Activated naive CD8-positive, alpha-beta T cell treated with anti-CD3 and anti-CD28 coated beads for 36 hours (primary cell): ENCODE measurements at regions not wholly inside any gene's neighbourhood (a gene's known extent, or its start where the extent isn't known, plus 50 kb on each side); places are given as distances from the start of the nearest gene placed in this dataset.
"Not testable (repeated sequence)": the region's sequence is repeated elsewhere in the genome, so short reads cannot be mapped to it uniquely, and the experiment has no call there.

Experiments used
- DNase-seq: peaks from one replicate; pipeline ENCODE4 v3.0.0; 2021
- H3K27ac Mint-ChIP-seq: one replicate; pipeline ENCODE4 v1.8.0; 2022; ENCODE audit warnings: mild to moderate bottlenecking, moderate library complexity, mixed read lengths
- H3K27me3 Mint-ChIP-seq: one replicate; pipeline ENCODE4 v1.8.0; 2022; ENCODE audit warnings: mild to moderate bottlenecking, mixed read lengths
- H3K36me3 Mint-ChIP-seq: one replicate; pipeline ENCODE4 v1.8.0; 2021; ENCODE audit warnings: mild to moderate bottlenecking, mixed read lengths
- H3K4me1 Mint-ChIP-seq: one replicate; pipeline ENCODE4 v1.8.0; 2021; ENCODE audit warnings: mixed read lengths
- H3K4me3 Mint-ChIP-seq: one replicate; pipeline ENCODE4 v1.8.0; 2022; ENCODE audit warnings: mild to moderate bottlenecking, moderate library complexity, mixed read lengths
- H3K9me3 Mint-ChIP-seq: one replicate; pipeline ENCODE4 v1.8.0; 2022; ENCODE audit warnings: mixed read lengths

GRCh38 chr7:69217516-69218350 is 380.5 kb upstream of the AUTS2 start:
- H3K9me3 Mint-ChIP-seq: peaks cover 1% of the 10 kb centered on the region
- H3K36me3 Mint-ChIP-seq: no peaks in the 10 kb centered on the region
- DNase-seq: no peak
- H3K27ac Mint-ChIP-seq: no peak overlapping the region
- H3K27me3 Mint-ChIP-seq: no peaks in the 10 kb centered on the region
- no peaks in the 10 kb centered on the region for H3K4me1 Mint-ChIP-seq
- H3K4me3 Mint-ChIP-seq: no peak overlapping the region

DNA sequence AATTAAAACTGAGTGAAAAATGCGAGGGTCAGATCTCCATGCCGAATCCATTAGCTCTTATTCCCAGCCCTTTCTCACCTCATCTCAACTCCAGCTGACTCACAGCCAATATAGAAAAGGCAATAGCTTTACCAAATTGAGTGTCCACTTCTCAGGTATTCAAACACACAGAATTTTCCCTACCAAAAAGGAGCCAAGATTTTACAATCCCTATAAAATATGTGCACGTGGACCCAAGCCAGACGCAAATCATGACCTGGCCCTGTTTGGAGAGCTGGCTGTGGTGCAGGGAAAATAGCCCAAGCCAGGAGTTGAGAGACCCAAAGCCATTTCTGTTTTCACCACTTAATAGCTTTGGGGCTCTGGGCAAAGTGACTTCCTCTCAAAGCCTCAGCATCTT is 379.7 kb upstream of the AUTS2 start:
- Mint-ChIP-seq H3K9me3 (peaks cover 1% of the 10 kb centered on the region), H3K36me3 (no peaks in the 10 kb centered on the region), H3K4me3 (no peak overlapping the region), H3K27me3 (no peaks in the 10 kb centered on the region), H3K27ac (no peak overlapping the region), H3K4me1 (no peaks in the 10 kb centered on the region)
- DNase-seq: no peak

GRCh38 chr7:69219381-69219780 is 378.9 kb upstream of the AUTS2 start:
- H3K4me3 Mint-ChIP-seq: no peak overlapping the region
- DNase-seq: no peak
- peaks cover 3% of the 10 kb centered on the region for H3K9me3 Mint-ChIP-seq
- H3K27ac Mint-ChIP-seq: no peak overlapping the region
- H3K4me1 Mint-ChIP-seq: no peaks in the 10 kb centered on the region
- H3K27me3 Mint-ChIP-seq: no peaks in the 10 kb centered on the region
- H3K36me3 Mint-ChIP-seq: no peaks in the 10 kb centered on the region

DNA sequence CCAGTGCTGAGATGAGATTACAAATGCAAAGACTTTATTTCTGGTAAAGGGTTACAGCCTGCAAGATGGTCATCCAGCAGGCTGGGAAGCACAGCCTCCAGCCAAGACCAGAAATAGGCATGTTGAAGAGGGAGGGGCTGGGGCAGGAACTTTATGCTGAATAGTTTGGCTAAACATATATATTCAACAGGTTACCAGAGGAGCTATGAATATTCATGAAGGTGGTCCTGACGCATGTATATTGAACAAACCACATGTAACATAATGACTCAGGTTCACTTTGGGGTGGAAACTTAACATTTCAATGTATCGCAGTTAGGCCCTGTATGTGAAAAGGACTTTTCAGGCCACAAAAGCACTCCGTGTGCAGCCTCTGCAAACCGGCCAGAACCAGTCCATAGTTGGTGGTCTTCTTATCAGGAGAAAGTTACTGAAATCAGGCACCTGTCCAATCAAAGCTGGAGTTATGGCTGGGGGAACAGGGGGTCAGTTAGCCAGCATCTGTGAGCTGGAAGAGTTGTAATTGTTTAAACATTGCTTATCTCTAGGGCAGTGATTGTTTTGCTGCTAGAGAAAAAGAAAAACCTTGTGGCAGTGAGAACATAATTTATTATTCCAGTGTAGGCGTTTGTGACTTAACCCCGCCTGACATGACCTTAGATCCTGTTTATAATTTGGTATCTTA is 372.9 kb upstream of the AUTS2 start:
- H3K4me1 Mint-ChIP-seq: no peaks in the 10 kb centered on the region
- H3K36me3 Mint-ChIP-seq: no peaks in the 10 kb centered on the region
- no peak for DNase-seq
- H3K9me3 Mint-ChIP-seq: peaks cover 3% of the 10 kb centered on the region
- no peak overlapping the region for H3K4me3 Mint-ChIP-seq
- peaks cover 5% of the 10 kb centered on the region for H3K27me3 Mint-ChIP-seq
- no peak overlapping the region for H3K27ac Mint-ChIP-seq

GRCh38 chr7:69228212-69228811 is 370.0 kb upstream of the AUTS2 start:
- Mint-ChIP-seq H3K27ac (no peak overlapping the region), H3K36me3 (no peaks in the 10 kb centered on the region), H3K4me1 (no peaks in the 10 kb centered on the region), H3K4me3 (no peak overlapping the region), H3K9me3 (peaks cover 2% of the 10 kb centered on the region), H3K27me3 (peaks cover 11% of the 10 kb centered on the region)
- DNase-seq: no peak

GRCh38 chr7:69232445-69233376 is 365.6 kb upstream of the AUTS2 start:
- peaks cover 16% of the 10 kb centered on the region for H3K27me3 Mint-ChIP-seq

DNA sequence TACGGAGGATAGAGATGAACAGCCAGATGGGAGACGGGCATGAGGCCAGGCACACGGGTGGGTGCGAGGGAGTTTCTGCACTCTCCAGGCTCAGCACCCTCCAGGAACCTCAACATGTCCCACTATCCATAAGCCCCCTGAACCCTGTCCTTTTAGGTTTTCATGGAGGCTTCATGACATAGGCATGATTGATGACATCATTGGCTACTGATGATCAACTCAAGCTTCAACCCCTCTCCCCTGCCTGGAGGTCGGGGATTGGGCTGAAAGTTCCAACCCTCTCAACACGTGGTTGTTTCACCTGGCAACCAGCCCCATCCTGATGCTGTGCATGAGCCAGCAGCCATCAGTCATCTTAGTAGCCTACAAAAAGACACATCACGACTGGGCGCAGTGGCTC is 360.7 kb upstream of the AUTS2 start:
- Mint-ChIP-seq H3K9me3 (no peaks in the 10 kb centered on the region), H3K4me1 (no peaks in the 10 kb centered on the region), H3K27ac (no peak overlapping the region), H3K4me3 (no peak overlapping the region), H3K27me3 (peaks cover 11% of the 10 kb centered on the region), H3K36me3 (no peaks in the 10 kb centered on the region)
- no peak for DNase-seq

More at GRCh38 chr7:69232445-69233376, 365.6 kb upstream of the AUTS2 start:
- no peaks in the 10 kb centered on the region for H3K4me1 Mint-ChIP-seq
- no peak for DNase-seq
- H3K9me3 Mint-ChIP-seq: no peaks in the 10 kb centered on the region
- no peaks in the 10 kb centered on the region for H3K36me3 Mint-ChIP-seq
- no peak overlapping the region for H3K27ac Mint-ChIP-seq
- no peak overlapping the region for H3K4me3 Mint-ChIP-seq

GRCh38 chr7:69243016-69243415 is 355.3 kb upstream of the AUTS2 start:
- Mint-ChIP-seq H3K9me3 (no peaks in the 10 kb centered on the region), H3K27me3 (peaks cover 7% of the 10 kb centered on the region), H3K27ac (no peak overlapping the region), H3K4me3 (no peak overlapping the region), H3K4me1 (no peaks in the 10 kb centered on the region), H3K36me3 (no peaks in the 10 kb centered on the region)
- no peak for DNase-seq

DNA sequence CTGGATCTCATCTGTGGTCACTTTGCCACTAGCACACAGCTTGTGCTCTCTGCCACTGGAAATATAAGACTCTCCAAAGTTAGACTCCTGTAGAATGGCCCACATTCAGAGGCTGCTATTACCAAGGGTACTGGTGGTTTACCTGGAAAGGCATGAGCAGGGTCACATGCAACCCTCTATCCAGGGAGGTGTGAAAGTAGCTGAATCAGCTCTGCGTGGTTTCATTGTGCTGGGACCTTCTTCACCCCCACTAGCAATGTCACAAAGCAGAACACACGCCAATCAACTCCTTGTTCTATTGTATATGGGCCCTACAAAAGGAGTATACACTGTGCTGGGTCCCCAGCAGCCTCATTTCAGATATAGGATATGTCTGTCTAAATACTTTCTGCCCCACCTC is 353.6 kb upstream of the AUTS2 start:
- no peak overlapping the region for H3K27ac Mint-ChIP-seq
- DNase-seq: no peak
- H3K4me1 Mint-ChIP-seq: no peaks in the 10 kb centered on the region
- H3K36me3 Mint-ChIP-seq: no peaks in the 10 kb centered on the region
- H3K9me3 Mint-ChIP-seq: no peaks in the 10 kb centered on the region
- H3K27me3 Mint-ChIP-seq: peaks cover 7% of the 10 kb centered on the region
- H3K4me3 Mint-ChIP-seq: no peak overlapping the region

DNA sequence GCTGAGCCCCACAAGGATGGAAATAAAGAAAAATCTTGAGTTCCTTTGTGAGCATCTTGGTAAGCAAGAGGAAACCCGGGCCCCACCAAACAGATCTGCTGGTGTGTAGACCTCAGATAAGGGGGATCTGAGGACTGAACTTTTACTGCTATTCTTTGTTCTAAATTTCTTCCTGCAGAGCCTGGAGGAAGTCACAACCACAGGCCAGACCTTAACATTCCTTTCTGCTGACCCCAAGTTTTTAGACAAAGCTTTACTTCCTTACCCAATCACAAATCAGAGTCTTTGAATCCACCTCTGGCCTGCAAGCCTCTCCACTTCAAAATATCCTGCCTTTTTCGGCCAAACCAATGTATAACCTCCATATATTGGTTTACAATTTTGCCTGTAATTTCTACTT is 352.6 kb upstream of the AUTS2 start:
- H3K4me1 Mint-ChIP-seq: no peaks in the 10 kb centered on the region
- H3K9me3 Mint-ChIP-seq: no peaks in the 10 kb centered on the region
- H3K36me3 Mint-ChIP-seq: no peaks in the 10 kb centered on the region
- H3K4me3 Mint-ChIP-seq: no peak overlapping the region
- H3K27me3 Mint-ChIP-seq: peaks cover 8% of the 10 kb centered on the region
- DNase-seq: no peak
- no peak overlapping the region for H3K27ac Mint-ChIP-seq

DNA sequence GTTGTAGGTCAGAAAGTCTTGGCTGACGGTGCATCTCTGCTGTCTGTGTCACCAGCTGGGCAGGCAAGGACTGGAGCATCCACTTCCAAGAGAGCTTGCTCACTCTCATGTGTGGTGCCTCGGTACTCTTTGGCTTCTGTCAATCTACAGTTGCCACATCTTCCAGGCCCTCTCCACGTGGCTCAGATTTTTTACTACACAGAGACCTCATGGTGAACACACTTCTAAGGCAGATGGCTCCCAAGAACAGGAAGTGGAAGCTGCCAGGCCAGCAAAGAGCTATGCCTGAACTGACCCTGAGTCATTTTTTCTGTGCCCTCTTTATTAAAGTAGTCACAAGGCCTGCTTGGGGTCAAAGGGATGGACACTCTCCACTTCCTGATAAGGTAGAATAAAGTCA is 351.5 kb upstream of the AUTS2 start:
- DNase-seq: no peak
- Mint-ChIP-seq H3K27ac (no peak overlapping the region), H3K36me3 (no peaks in the 10 kb centered on the region), H3K4me3 (no peak overlapping the region), H3K27me3 (peaks cover 13% of the 10 kb centered on the region), H3K9me3 (peaks cover 2% of the 10 kb centered on the region), H3K4me1 (no peaks in the 10 kb centered on the region)

DNA sequence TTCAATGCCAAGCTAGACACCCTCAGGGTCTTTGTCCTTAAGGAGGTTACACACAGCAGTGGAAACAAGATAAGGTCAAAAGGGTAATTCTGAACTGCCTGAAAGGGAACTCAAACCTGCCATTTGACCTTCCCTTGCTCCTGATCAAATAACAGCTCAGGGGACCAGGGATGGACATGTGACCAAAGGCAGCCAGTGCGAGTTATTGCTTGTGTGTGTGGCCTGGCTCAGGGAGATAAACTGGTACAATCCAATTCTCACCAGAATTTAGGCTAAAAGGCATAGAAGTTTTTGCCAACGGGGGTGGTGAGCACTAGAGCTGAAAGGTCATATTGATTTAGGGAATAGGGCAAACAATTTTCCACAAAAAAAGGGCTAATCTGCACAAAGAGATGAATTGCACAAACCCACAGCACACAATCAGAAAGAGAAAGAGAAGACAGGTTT is 349.9 kb upstream of the AUTS2 start:
- not testable (repeated sequence) for H3K4me1 Mint-ChIP-seq, H3K36me3 Mint-ChIP-seq, H3K27ac Mint-ChIP-seq, H3K9me3 Mint-ChIP-seq, DNase-seq, H3K4me3 Mint-ChIP-seq
- H3K27me3 Mint-ChIP-seq: peaks cover 13% of the 10 kb centered on the region

GRCh38 chr7:69250958-69251357 is 347.3 kb upstream of the AUTS2 start:
- Mint-ChIP-seq H3K36me3 (no peaks in the 10 kb centered on the region), H3K27ac (no peak overlapping the region), H3K27me3 (peaks cover 13% of the 10 kb centered on the region), H3K4me3 (no peak overlapping the region), H3K9me3 (peaks cover 2% of the 10 kb centered on the region), H3K4me1 (no peaks in the 10 kb centered on the region)
- no peak for DNase-seq

DNA sequence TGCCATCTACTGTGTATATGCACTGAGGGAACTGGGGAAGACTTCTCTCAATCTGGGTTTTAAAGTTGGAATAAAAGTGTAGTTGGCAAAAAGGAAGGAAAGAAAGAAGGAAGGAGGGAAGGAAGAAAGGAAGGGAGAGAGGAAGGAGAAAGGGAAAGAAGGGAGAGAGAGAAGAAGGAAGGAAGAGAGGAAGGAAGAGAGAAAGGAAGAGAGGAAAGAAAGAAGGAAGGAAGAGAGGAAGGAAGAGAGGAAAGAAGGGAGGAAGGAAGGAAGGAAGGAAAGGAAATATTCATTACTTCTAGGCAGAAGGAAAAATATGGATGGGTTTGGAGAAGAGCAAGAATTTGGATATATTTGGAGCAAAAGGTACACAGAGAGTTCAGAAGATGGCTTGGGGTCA is 343.6 kb upstream of the AUTS2 start:
- no peak overlapping the region for H3K27ac Mint-ChIP-seq
- no peaks in the 10 kb centered on the region for H3K4me1 Mint-ChIP-seq
- peaks cover 5% of the 10 kb centered on the region for H3K27me3 Mint-ChIP-seq
- no peak overlapping the region for H3K4me3 Mint-ChIP-seq
- peaks cover 2% of the 10 kb centered on the region for H3K9me3 Mint-ChIP-seq
- no peaks in the 10 kb centered on the region for H3K36me3 Mint-ChIP-seq
- no peak for DNase-seq

DNA sequence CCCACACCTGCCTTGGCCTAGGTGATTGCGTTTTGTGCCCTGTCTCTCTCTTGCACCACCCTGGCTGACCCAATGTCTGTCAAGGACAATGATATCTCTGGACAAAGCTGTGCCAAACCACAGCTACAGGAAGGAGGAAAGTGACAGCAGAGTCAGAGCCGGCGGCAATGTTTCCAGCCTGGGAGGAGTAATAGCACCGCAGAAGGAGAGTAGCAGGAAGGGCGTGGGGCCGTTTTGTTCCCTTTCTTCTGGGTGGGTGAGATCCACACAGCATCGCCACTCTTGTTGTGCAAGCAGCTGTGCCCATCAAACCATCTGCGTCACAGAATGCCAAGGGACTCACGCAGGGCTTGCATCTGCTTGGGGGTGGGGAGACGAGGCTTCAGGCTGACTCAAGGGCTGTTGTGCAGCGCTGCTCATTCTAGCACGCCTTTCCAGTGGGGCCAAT is 341.6 kb upstream of the AUTS2 start:
- no peaks in the 10 kb centered on the region for H3K36me3 Mint-ChIP-seq
- no peaks in the 10 kb centered on the region for H3K4me1 Mint-ChIP-seq
- no peak for DNase-seq
- no peak overlapping the region for H3K27ac Mint-ChIP-seq
- no peaks in the 10 kb centered on the region for H3K27me3 Mint-ChIP-seq
- no peaks in the 10 kb centered on the region for H3K9me3 Mint-ChIP-seq
- H3K4me3 Mint-ChIP-seq: no peak overlapping the region
